Heart left ventricle (tissue), 16 donors: ENCODE measurements at regions not wholly inside any gene's neighbourhood (a gene's known extent, or its start where the extent isn't known, plus 50 kb on each side); places are given as distances from the start of the nearest gene placed in this dataset.
A peak's percentile ranks its signal among the peaks of the same experiment; 100 is the strongest.
"Not testable (repeated sequence)": the region's sequence is repeated elsewhere in the genome, so short reads cannot be mapped to it uniquely, and the experiment has no call there.

Experiments used
- ATAC-seq, 4 donors: fragments of 200-7000 bp; cut with Tn5 transposase; one replicate each; pipeline ENCODE4 v1.9.1; 2020 to 2022; ENCODE audit warnings: moderate library complexity in 4 of 4, mild to moderate bottlenecking in 3 of 4, moderate number of reproducible peaks in 1 of 4
- DNase-seq, 5 donors: peaks; one replicate each; pipeline ENCODE4 v3.0.0-alpha.2; 2020
- H3K27ac ChIP-seq, 12 donors: fragments of 200-600 bp; sonication (generic) in 4 of 12; one replicate each; pipeline versions ENCODE4 v1.5.0 to v1.8.0; 2016 to 2022; ENCODE audit warnings: mild to moderate bottlenecking in 2 of 12
- H3K27me3 ChIP-seq, 9 donors: fragments of 200-600 bp; sonication (generic) in 2 of 9; one replicate each; pipeline versions ENCODE4 v1.5.1 to v1.8.0; 2016 to 2022; ENCODE audit warnings: mild to moderate bottlenecking in 3 of 9
- H3K36me3 ChIP-seq, 9 donors: fragments of 200-600 bp; sonication (generic) in 2 of 9; one replicate each; pipeline versions ENCODE4 v1.5.0 to v1.8.0; 2018 to 2022; ENCODE audit warnings: mild to moderate bottlenecking in 2 of 9
- H3K4me1 ChIP-seq, 12 donors: fragments of 200-600 bp; sonication (generic) in 4 of 12; one replicate each; pipeline versions ENCODE4 v1.5.0 to v1.8.0; 2016 to 2022; ENCODE audit warnings: mild to moderate bottlenecking in 3 of 12
- H3K4me3 ChIP-seq, 12 donors: fragments of 200-600 bp; sonication (generic) in 4 of 12; one replicate each; pipeline versions ENCODE4 v1.5.0 to v1.8.0; 2017 to 2022; ENCODE audit warnings: mild to moderate bottlenecking in 9 of 12, moderate library complexity in 4 of 12
- H3K9me3 ChIP-seq, 12 donors: fragments of 200-600 bp; sonication (generic) in 4 of 12; one replicate each; pipeline versions ENCODE4 v1.5.0 to v1.8.0; 2016 to 2022; ENCODE audit warnings: mild to moderate bottlenecking in 1 of 12
- CTCF ChIP-seq, 12 donors: fragments of 200-600 bp; sonication (generic) in 4 of 12; IDR thresholded peaks; one replicate each; pipeline versions ENCODE4 v1.5.0 to v1.8.0; 2018 to 2022; ENCODE audit warnings: antibody characterized with exemption in 12 of 12, mild to moderate bottlenecking in 5 of 12
- POLR2A ChIP-seq, 2 donors: fragments of 450-650 bp; IDR thresholded peaks; one replicate each; pipeline ENCODE4 v1.6.1; 2017; ENCODE audit warnings: antibody characterized with exemption in 2 of 2, mild to moderate bottlenecking in 2 of 2, moderate library complexity in 2 of 2
- WGBS, 4 donors: extraction: QIAGEN DNeasy Blood & Tissue Kit in 2 of 4; methylation state at CpG; one replicate each; pipeline versions ENCODE4 v1.1.5 to v1.1.7; 2013 to 2018; 5-methylcytosine and 5-hydroxymethylcytosine counted together
- intact Hi-C, 10 donors: fragments of 100-400 bp; cut with DNase I; formaldehyde crosslinking; loops; one replicate each; pipeline versions ENCODE4 v1.11.1 to v1.14.2; 2022
- donor health status: ischemic (EF 13 %, LVEDD 7.1; RV severe dilation, severe dysfunction).
- donor health status: healthy with polysubstance abuse.
- donor health status: DM: no; HTN: yes; CAD: no.
- donor health status: DM: no; HTN: no; CAD: no.
- donor health status: ischemic (EF 25% LVEDD 6.9; RV normal size, moderate dysfunction).
- donor health status: ischemic (EF 25% LVEDD 5.7; RV mildly dilated, moderate dysfunction).
- donor health status: healthy.
- donor health status: DM: yes; HTN: yes; CAD: no.
- donor health status: ischemic (EF 35%, LVEDD 5.7; RV mildly dilated, moderate dysfunction).
- donor health status: nonischemic (EF 11% LVEDD 7.7; RV severe dilation, severe dysfunction).
- donor health status: DM: yes; HTN: yes; CAD: no.
- donor health status: PGD.
- donor health status: ischemic (EF 29% LVEDD 5.4; RV normal size, mild dysfunction).
- donor health status: nonischemic (EF 23%, LVEDD 6.1; RV moderate dilation, normal function).

- H3K27me3 ChIP-seq, H3K4me3 ChIP-seq, H3K36me3 ChIP-seq, DNase-seq, ATAC-seq, H3K27ac ChIP-seq: not testable (repeated sequence)
- intact Hi-C loops, result loop anchor here in 1 of 10 donors (10.0 kb wide), 1 partner anchor 62 kb away; the partner anchor contains the start of gene GPD1L
- Histone ChIP-seq H3K9me3 (peaks cover 0 to 20% (median 5%) of the 10 kb centered on the region in 12 donors), H3K4me1 (peaks cover 0 to 24% (median 15%) of the 10 kb centered on the region in 12 donors)
- 75 to 93% (median 84%) methylated on average over 6 of the region's 6 CpGs for WGBS, 4 donors
These were observed 61.3 kb downstream of the ZNF860 start for GRCh38 chr3:32042867-32043266.

- TF ChIP-seq POLR2A (IDR thresholded peaks at IDR 0.05) (no peak), CTCF (IDR thresholded peaks at IDR 0.05) (no peak)
- WGBS, 4 donors, result 8 to 19% (median 11%) methylated on average over 5 of the region's 5 CpGs
- Histone ChIP-seq H3K4me1 (peaks cover 0 to 19% (median 13%) of the 10 kb centered on the region in 12 donors), H3K36me3 (no peaks in the 10 kb centered on the region), H3K9me3 (peaks cover 0 to 20% (median 5%) of the 10 kb centered on the region in 12 donors), H3K4me3 (peak overlapping the region in 7 of 12 donors; percentile 5 to 17 (median 13)), H3K27me3 (no peaks in the 10 kb centered on the region), H3K27ac (peak overlapping the region; percentile 28 to 80 (median 72))
- intact Hi-C loops, result loop anchor here in 3 of 10 donors (5.0 to 10.0 kb wide), 3 partner anchors 37 to 62 kb away; partner anchors contain the start of gene GPD1L (in 2 of the 3)
- DNase-seq (peak in 3 of 5 donors; percentile 15 to 39 (median 32)), ATAC-seq (peak; percentile 72 to 95 (median 90))
These were observed 61.1 kb upstream of the GPD1L start for GRCh38 chr3:32045091-32045915.

DNA sequence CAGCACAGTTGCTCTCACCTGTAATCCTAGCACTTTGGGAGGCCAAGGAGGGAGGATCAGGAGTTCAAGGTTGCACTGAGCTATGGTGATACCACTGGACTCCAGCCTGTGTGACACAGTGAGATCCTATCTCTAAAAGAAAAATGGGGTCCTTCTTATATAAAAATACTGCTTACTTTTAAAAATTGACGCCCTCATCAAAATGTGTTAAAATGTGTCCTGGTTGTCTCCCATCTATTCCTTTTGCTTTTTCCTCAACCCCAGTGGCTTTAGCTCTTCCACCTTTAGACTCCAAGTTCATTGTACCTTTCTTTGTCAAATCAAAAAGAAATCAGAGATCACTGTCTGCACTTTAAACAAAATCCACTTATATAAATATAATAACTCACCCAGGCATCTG, 60.3 kb upstream of the GPD1L start:
- Histone ChIP-seq H3K27me3 (no peaks in the 10 kb centered on the region), H3K36me3 (no peaks in the 10 kb centered on the region), H3K27ac (peak overlapping the region in 7 of 12 donors; percentile 70 to 80 (median 74)), H3K4me3 (no peak overlapping the region), H3K4me1 (peaks cover 0 to 19% (median 13%) of the 10 kb centered on the region in 12 donors), H3K9me3 (peaks cover 0 to 20% (median 5%) of the 10 kb centered on the region in 12 donors)
- DNase-seq (no peak), ATAC-seq (no peak)
- WGBS, 4 donors, result 92 to 100% (median 99%) methylated on average over 1 of the region's 1 CpG
- intact Hi-C loops, result loop anchor here in 3 of 10 donors (5.0 to 10.0 kb wide), 3 partner anchors 36 to 61 kb away; partner anchors contain the start of gene GPD1L (in 2 of the 3)
- TF ChIP-seq POLR2A (IDR thresholded peaks at IDR 0.05) (no peak), CTCF (IDR thresholded peaks at IDR 0.05) (no peak)

DNA sequence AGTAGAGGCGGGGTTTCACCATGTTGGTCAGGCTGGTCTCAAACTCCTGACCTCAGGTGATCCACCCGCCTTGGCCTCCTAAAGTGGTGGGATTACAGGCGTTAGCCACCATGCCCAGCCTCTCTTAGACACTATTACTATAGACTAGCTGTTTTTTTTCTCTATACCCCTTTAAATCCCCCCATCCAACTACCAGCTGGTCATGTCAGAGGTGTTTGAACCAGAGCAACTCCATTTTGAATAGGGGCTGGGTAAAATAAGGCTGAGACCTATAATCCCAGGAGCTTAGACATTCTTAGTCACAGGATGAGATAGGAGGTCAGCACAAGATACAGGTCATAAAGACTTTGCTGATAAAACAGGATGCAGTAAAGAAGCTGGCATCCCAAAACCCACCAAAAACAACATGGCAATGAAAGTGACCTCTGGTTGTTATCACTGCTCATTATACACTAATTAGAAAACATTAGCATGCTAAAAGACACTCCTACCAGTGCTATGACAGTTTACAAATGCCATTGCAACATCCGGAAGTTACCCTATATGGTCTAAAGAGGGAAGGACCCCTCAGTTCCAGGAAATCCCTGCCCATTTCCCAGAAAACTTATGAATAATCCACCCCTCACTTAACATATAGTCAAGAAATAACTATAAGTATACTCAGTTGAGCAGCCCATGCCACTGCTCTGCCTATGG, 57.8 kb upstream of the GPD1L start:
- peaks cover 0 to under 1% (median 0%) of the 10 kb centered on the region in 12 donors for H3K9me3 ChIP-seq
- no peaks in the 10 kb centered on the region for H3K36me3 ChIP-seq
- H3K27ac ChIP-seq, result no peak overlapping the region
- H3K4me3 ChIP-seq, result no peak overlapping the region
- no peaks in the 10 kb centered on the region for H3K27me3 ChIP-seq
- TF ChIP-seq CTCF (IDR thresholded peaks at IDR 0.05) (no peak), POLR2A (IDR thresholded peaks at IDR 0.05) (no peak)
- ATAC-seq (no peak), DNase-seq (no peak)
- H3K4me1 ChIP-seq, result peaks cover 0 to 19% (median 13%) of the 10 kb centered on the region in 12 donors
- 94 to 99% (median 94%) methylated on average over 4 of the region's 4 CpGs for WGBS, 4 donors
- intact Hi-C loops, result loop anchor here in 3 of 10 donors (5.0 to 10.0 kb wide), 3 partner anchors 34 to 59 kb away; partner anchors contain the start of gene GPD1L (in 2 of the 3)
